Head of caudate nucleus (tissue), 42 donors: ENCODE measurements at regions not wholly inside any gene's neighbourhood (a gene's known extent, or its start where the extent isn't known, plus 50 kb on each side); places are given as distances from the start of the nearest gene placed in this dataset.
A peak's percentile ranks its signal among the peaks of the same experiment; 100 is the strongest.

Experiments
- DNase-seq, 42 donors: peaks; one replicate each; pipeline versions ENCODE4 v3.0.0 to v3.0.0-alpha.2; 2020 to 2021; ENCODE audit warnings: mixed read lengths in 7 of 42
- intact Hi-C: fragments of 100-400 bp; cut with DNase I; formaldehyde crosslinking; loops from one replicate; pipeline ENCODE4 v1.15.0; 2022

DNA sequence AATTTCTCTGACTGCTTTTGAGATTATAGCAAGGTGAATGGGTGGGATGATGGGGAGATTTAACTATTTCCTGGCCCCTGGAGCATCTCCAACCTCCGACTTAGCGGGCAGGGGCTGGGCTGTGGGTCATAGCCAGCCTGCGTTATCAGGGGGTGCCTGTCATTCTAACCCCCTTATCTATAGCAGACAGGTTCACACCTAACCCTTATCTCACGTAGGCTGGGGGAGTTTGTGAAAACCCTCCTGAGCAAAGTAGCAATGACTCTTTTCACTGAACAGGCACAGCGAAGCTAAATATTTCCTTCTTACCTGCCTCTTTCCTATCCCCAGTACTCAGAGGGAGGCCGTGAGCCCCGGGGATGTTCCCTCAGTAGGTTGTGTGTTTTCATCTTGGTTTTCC is 511.4 kb upstream of the B3GAT1 start:
- intact Hi-C loops = no loop called here
- DNase-seq = no peak

DNA sequence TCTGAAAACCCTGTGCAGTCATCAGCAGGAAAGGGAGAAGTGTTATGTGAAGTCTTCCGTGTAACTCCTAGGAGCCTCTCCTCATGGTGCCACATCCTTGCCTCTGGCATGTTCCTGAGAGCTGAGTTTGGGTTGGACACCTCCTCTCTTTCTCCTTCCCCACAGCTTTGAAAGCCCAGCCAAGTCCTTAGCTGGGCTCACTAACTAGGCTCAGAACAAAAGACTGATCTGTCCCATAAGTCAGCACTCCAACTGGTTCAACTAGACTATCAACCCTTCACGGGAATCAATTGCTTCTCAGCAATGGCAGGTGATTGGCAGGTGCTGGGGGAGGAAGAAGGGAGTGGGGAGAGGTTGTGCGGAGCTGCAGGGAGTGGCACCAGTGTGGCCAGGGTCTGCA is 509.9 kb upstream of the B3GAT1 start:
- intact Hi-C loops = no loop called here
- no peak for DNase-seq

DNA sequence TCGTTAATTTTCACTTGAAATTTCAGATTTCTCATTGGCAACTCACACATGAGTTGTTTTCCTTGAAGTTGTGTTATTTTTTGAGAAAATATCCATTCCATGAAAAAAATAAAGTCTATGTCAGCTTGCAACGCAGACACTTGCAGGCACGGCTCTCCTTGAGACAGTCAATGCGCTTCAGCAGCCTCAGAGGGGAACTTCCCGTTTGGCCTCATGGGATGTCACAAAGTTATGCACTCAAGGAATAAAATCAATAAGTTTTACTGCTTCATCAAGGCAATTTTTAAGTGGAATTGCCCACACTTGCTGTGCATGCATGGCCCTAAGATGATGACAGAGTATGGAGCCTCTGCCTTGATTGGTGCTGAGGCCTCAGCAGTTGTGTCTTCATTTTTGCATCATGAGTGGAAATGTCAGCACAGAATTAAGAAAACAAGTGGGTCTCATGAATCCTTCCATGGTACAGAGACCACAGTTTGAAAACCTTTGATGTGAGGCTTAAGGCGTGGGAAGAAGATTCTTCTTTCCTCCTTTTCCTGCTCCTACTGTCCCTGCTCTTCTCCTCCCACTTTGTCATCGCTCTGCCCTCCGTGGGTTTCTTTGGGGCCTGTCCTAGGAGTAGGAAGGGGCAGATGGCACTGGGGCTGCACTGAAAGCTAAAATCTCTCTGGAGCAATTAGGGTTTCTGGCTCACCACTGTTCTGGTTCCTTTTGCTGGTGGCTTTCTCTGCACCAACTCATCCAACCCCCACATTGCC is 509.0 kb upstream of the B3GAT1 start:
- intact Hi-C loops = no loop called here
- DNase-seq = no peak

DNA sequence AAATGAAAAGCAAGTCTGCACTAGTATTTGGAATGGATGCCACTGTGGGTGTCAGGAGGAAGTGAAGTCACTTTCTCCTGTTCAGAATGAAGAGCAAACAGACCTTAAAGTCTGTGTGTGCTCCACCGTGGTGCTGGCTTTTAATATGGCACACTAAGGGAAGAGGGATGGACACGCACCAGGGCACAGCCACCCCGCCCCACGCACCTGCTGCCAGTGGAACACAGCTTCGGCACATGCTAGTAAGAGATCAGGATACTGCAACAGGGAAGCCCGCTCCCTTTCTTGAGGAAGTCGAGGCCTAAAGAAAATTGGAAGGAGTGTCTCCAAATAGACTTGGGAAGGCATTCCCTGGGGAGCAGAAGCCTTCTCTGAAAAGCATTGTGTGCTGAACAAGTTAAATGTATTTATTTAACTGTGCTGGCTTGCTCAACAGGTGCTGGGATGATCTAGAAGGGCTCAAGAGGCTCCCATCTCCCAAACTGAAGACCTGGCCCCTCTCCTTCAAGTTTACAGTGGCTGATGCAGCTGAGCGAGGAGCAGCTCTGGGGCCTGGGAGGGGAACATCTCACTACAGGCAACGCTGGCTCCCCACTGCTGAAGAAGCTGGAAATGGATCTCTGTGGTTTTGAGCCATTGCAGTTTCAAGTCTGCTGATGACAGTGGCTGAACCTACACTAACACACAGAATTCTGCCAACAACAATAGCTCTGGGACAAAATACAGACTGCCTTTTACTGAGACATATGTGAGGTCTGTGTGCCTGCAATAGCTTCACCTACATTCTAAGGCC is 504.6 kb upstream of the B3GAT1 start:
- no peak for DNase-seq
- intact Hi-C loops = no loop called here

DNA sequence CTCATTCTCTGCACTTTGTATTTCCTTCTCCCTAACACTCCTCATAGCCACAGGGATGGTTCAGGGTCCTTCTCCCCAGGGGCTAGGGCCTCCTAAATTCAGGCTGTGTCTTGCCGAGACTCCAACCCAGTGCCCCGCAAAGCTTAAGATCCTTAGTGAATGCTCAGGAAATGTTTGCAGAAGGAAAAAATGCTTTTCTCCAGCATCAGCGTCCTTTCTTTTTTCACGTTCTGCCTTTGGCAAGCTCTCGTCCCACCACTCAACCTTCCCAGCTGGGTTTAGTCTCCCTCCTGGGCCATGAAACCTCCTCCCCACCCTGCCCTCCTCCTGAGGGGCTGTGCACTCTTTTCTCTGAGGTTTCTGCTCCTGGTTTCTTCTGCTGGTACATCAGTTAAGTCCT is 503.8 kb upstream of the B3GAT1 start:
- intact Hi-C loops = no loop called here
- DNase-seq = no peak

DNA sequence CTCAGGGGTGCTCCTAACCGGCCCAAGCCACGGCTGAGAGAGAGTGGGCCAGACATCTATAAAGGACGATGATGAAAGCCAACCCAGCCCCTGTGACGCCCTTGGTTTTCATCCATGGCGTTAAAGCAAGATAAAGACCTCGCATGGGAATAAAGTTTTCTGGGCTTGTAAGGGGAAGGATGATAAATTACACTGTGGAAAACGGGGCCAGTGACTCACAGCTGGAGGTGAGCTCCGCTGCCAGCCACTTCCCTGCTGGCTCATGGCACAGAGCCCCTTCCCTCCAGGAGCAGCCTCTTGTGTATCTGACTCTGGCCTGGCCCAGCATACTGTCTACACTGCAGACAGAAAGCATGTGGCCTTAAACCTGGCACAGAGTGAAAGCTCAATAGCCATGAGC is 503.2 kb upstream of the B3GAT1 start:
- no peak for DNase-seq
- intact Hi-C loops = no loop called here

DNA sequence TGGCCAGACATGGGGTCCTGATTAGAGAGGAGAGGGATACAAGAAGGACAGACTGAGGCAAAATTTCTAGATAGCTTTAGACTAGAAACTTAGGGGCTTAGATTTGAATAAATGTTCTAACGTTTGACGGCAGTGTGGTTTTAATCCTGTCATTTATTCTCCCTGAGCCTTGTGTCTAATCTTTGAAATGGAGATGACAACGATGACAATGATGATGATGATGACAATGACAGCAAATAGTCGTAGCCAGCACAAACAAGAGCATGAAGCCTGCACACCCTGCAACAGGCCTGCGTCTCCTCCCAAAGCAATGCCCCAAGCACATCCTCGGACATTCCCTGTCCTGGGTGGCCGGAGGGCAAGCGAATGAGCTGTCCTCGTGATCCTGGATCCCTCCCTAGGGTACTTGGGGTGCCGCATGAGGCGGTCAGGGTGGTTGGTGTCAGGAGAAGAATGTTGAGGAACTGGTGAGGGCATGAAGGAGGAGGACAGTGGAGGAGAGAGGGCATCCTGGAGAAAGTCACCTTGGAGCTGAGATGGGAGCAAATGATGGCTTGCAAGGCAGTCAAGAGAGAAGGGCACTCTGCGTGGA is 502.1 kb upstream of the B3GAT1 start:
- intact Hi-C loops = no loop called here
- no peak for DNase-seq

DNA sequence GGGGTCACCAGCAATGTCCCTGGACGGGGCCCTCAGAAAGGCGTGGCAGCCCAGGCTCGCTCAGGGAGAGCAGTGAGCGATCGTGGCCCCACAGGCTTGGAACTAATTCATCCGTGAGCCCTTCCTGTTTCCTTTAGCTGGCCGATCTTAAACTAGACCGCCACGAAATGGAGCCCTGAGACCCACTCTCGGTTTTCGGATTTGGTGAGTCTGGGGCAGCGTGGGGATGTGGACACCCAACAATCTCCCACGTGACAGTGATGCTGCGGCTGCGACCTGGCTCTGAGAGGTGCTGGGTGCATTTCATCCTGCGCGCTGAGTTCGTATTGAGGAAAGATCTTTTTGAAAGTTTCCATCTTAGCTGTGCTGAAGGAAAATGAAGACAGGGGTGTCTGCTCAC is 501.3 kb upstream of the B3GAT1 start:
- no peak for DNase-seq
- intact Hi-C loops = no loop called here

DNA sequence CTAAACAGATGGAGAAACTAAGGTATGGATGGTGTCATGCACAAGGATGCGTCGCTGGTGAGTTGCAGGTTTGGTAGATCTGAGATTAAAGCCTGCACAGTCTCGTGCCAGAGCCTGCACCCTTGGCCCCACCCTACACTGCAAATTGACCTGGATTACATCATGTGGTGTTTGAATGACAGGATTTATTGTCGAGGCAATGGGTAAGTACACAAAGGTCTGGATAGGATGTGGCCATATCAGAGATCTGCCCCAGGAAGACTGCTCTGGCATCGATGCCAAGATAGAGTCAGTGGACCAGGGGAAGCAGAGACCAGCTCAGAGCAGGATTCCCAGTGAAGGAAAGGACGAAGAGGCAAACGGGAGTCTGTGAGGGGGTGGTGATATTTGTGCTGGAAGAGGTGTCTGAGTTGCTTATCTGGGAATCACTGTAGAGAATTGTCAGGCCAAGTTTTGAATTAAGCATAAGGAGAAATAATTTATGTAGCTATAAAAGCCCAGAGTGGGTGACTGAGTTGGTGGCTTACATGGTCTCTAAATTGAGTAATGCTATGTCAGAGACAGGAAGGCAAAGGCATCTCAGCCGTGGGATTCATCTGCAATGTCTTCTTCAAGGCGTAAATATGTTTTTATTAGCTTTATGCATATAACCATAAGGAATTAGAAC is 499.6 kb upstream of the B3GAT1 start:
- no peak for DNase-seq
- intact Hi-C loops = no loop called here

DNA sequence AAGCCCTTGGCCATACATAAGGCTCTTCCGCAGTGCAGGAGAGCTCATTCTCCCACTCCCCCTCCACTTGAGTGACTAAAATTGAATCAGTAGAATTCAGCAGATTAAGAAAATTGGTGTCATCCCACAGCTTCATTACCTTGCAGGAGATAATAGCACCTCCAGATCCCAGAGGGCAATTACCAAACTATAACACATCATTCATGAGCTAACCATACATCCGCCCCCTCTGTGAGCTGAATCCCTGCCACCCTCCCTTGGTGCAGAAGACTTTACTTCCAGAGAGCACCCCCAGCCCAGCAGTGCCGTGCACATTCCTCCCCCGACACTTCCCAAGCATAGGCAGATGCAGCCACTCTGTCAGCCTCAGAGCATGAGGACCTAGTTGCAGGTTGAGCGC is 496.5 kb upstream of the B3GAT1 start:
- DNase-seq = peak in 39 of 42 donors; percentile 12 to 92 (median 58)
- intact Hi-C loops = no loop called here

DNA sequence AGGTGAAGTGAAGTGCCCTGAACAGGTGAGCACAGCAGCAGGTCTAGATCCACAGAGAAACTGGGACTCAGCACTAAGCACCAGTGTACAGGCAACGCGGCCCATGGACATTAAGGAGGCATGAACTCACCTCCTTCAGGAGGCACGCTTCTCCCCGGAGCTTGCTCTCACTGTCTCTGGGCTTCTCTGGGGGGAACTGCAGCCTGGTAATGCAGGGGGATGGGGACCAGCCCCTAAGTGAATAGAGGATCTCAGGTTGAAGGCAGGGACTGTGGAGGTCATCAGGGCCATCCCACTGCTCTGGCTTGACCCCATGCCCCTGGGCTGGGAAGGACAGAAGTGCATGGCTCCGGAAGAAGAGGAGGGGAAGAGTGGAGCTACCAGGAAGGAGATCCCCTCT is 495.6 kb upstream of the B3GAT1 start:
- no peak for DNase-seq
- intact Hi-C loops = no loop called here

DNA sequence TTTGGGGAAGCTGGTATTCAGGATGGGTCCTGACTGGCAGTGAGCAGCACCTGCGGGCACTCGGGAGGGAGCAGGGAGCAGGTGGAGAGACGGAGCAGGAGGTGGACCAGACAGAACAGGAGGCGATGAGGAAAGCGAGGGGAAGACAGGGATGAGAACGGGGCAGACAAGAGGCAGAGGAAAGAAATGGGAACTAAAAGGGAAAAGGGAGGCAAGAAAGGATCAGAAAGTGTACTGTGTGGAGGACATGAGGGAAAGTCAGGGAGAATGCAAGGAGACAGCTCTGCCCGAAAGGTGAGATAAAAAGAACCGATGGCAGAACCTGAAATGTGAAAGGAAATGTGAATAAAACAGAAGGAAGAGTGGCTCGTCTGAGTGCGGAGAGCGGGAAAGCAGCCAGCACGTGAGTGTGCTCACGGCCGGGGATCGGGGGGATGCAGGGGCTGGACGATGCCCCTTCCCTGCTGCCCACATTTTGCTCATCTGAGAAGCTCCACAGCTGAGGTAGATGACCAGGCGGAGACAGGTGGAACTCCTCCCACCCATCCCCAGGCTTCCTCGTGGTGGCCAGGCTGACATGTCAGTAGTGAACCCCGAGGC is 494.4 kb upstream of the B3GAT1 start:
- intact Hi-C loops = no loop called here
- no peak for DNase-seq

DNA sequence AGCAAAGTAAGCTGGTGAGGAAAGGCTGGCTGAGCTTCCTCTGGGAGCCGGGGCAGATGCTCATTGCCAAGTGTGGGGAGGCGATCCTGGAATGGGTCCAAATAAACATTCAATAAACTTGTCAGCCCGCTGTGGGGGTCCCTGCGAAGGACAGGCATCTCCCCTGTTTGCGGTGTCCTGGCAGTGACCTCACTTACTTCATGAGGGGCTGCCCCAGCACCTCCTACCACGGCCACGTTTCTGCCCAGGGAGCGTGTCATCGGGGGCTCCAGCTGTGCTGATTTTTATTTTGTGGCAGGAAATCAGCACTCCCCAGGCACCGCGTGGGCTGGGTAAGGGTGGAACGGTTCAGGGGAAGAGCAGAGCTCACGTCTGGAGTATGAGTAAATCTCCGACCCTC is 493.9 kb upstream of the B3GAT1 start:
- no peak for DNase-seq
- intact Hi-C loops = no loop called here

DNA sequence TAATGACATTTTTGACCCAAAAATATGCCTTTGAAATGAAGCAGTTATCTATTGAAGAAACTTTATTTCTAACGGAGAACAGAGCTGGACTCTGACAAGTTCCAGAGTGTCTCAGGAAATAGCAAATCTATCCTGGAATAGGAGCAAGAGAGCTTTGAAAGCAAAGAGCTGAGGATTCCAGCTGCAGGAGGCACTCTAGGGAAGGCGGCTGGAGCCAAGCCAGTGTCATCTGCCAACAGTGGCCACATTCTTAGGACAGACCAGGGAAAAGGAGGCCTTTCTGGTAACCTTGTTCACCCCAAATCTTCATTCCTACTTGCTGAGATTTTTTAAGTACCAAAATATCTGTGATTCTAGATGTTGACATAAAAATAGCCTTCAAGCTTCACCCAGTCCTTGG is 493.5 kb upstream of the B3GAT1 start:
- DNase-seq = peak in 30 of 42 donors; percentile 18 to 61 (median 36)

DNA sequence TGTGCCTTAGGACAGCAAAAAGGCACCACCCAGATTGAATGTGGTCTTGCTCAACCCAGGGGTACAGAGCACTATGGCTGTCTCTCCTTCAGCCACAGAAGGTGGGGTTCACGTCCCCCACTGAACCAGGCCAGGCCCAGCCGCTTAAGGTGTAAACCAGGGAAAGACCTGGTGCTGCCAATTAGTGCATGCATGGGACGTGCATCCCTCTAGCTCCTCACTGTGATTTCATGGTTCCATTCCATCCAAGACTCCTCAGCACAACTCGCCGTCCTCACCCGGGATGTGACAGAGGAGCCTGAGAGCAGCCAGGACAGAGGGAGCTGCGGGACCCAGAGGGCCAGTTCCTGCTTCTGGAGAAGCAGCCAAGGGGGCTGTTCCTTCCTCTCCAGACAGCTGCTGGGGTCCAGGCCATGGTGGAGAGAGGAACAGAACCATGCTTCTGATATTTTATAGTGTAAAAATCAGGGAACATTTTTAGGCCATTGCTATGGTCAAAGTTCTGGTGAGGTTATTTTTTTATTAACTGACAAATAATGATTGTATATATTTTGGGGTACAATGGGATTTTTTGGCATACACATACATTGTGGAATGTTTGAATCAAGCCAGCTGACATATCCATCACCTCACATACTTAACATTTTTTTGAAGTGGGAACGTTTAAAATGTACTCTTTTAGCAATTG is 492.2 kb upstream of the B3GAT1 start:
- intact Hi-C loops = no loop called here
- no peak for DNase-seq

More for the DNA sequence above, 493.5 kb upstream of the B3GAT1 start:
- intact Hi-C loops = no loop called here

DNA sequence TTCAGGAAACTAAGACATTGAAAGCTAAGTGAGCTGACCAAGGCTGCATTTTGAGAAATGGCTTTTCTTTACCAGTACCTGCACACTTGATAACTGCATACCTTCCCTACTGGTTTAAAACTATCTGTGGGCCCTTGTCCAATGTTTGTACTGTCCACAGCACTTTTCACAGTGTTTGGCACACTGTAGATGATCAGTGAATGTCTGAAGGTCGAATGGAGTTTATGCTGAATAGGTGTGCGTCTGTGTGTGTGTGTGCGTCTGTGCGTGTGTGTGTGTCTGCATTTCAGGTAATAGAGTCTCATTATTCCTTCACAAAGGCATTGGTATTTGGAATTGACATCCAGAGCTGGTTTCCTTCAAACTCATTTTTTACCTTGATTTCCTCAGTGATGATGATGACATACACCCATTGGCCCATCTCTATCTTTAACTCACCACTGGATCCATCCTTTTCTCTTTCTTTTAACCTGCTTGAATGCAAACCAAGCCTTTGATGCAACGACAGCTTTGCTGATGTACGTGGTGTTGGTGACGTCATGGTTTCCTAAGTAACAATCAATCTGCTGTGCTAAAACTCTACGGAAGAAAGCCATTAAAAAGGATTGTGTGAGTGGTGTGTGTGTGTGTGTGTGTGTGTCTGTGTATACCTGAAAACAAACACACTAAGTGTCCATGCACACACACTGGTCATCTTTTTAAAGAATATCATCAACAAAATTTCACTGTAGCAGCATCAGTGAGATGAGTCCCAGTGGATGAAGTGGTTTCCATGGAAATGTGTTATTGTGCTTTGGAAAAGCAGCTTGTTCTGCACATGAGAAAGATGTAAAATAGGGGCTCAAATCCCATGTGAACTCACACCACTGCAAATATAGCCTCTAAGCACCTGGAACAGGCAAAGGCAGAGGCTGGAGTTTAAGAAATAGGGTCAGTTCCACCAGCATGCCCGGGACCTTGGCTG is 490.2 kb upstream of the B3GAT1 start:
- no peak for DNase-seq
- intact Hi-C loops = no loop called here

DNA sequence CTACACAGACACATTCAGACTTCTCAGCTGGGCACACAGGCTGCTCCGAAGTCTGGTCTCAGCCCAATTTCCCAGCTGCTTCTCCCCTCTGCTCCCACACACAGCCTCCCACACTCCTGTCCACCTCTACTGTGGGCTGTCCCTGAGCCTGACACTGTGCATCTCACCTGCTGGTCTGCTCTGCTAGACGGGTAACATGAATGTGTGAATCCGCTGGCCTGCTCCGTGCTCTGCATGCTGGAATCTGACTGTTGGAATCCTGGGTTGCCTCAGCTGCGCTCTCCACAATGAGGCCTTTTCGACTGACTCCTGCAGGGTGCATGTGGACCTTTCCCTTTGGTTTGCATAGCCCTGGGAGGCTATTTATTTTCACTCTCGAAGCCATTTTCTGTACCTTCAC is 489.5 kb upstream of the B3GAT1 start:
- intact Hi-C loops = no loop called here
- DNase-seq = no peak
